ENCODE measurements at regions not wholly inside any gene's neighbourhood (a gene's known extent, or its start where the extent isn't known, plus 50 kb on each side); places are given as distances from the start of the nearest gene placed in this dataset.

- DNase-seq, result no peak
These were observed 198.2 kb upstream of the TMC3 start for GRCh38 chr15:81572190-81572589.

DNA sequence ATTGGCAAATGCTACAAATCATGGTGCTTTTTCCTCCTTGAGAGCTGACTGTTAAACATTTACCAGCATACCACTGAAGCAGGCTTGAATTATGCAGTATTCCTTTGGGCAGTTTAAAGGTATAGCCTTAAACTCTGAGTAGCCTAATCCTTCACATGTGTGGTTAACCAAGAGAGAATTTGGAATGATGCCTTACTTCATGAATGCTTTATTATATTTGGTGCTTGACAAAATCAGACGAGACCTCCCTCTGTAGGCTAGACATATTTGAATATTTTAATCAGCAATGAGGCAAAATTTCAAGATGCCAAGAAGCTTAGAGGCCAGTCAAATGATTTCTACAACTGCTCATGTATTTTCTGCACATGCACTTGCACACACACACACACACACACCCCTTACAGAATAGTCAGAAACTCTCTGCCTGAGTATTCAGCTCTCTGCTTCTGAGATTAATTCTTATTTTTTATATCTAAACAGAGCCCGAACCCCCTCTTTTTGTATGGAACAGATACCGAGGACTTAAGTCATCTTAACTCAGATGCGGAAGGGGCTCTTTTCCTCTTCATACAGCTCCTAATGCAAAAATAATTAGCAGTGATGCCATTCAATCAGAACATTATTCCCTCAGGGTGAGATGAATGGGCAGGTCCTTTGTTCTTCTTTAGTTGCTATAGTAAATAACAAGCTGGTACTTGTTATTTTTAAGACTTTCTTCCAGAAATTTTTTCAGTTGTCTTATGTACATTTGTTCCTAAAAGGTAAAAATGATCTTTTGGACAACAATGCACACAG, 195.5 kb upstream of the TMC3 start:
- no peak for DNase-seq

- DNase-seq, result no peak
These were observed 193.9 kb upstream of the TMC3 start for GRCh38 chr15:81567924-81568323.

- DNase-seq, result no peak
These were observed 189.0 kb upstream of the TMC3 start for GRCh38 chr15:81562986-81563385.

DNA sequence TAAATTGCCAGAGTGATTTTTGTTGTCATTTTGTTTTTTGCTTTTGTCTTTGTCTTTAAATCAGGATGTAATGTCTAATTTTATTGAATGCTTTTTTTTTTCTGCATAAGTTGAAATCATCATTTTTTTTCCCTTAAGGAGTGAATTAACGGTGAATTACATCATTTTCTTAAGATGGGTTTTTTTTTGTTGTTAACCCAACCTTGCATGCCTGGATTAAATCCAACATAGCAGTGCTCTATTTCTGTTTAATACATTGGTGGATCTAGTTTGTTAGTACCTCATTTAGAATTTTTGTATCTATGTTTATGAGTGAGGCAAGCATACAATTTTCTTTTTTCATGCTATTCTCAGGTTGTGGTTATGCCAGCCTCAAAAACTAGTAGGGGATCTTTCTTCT, 186.4 kb upstream of the TMC3 start:
- DNase-seq, result no peak

DNA sequence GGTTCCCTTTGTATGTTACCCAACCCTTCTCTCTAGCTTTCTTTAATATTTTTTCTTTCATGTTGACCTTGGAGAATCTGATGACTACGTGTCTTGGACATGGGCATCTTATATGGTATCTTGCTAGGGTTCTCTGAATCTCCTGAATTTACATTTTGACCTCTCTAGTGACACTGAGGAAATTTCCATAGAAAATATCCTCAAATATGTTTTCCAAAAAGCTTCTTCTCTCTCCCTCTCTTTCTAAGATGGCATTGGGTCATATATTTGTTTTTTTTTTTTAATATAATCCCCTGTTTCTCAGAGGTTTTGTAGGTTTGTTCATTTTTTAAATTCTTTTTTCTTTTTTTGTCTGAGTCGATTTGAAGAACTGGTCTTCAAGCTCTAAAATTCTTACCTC, 184.0 kb upstream of the TMC3 start:
- no peak for DNase-seq

GRCh38 chr15:81555346-81555745, 181.3 kb upstream of the TMC3 start:
- no peak for DNase-seq

DNA sequence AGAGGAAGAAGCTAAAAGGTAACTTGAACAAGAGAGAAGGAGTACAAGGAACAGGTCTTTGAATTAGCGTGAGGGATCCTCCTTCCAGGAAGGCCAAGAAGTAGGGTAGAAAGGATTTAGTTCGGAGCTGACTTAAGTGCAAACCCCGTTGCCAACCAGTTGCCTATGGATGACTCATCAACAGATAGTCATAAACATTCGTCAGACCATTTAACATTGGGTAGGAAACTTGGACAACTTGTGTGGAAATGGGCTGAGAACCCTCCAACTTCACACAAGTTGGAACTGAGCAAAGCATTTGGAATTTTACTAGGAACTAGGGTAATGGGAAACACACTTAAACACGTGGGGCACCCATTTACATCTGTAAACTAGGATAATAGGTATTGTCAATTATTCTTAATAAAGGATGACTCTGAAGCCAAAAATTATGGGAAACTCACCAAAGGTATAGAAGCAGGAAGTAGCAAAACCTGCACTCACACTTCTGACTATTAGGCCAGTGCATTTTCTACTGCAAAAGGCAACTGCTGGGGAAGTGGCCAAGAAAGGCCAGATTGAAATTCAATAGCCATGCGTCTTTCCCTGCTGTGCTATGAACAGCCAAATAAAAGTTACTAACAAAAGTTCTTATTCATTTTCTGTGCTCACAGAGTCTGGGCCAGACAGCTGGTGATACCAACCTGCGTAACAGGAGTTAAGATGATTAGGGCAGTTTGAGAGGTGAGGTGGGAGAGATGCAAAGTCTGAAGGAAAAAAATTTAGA, 174.5 kb upstream of the TMC3 start:
- DNase-seq, result no peak

GRCh38 chr15:81547521-81548132, 173.6 kb upstream of the TMC3 start:
- DNase-seq, result no peak

- DNase-seq, result no peak
These were observed 170.4 kb upstream of the TMC3 start for GRCh38 chr15:81544385-81544784.

DNA sequence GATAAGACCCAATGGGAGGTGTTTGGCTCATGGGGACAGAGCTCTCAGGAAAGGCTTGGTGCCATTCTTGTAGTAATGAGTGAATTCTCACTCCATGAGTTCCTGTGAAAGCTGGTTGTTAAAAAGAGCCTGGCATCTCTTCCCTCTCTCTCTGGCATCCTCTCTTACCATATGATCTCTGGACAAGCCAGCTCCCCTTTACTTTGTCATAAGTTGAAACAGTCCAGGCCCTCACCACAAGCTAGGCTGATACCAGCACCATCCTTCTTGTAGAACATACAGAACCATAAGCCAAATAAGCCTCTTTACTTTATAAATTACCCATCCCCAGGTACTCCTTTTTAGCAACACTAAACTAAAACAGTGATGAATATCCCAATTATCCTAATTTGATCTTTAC, 166.9 kb upstream of the TMC3 start:
- DNase-seq, result no peak

GRCh38 chr15:81536356-81536755, 162.3 kb upstream of the TMC3 start:
- no peak for DNase-seq

GRCh38 chr15:81534124-81534523, 160.1 kb upstream of the TMC3 start:
- DNase-seq, result no peak

DNA sequence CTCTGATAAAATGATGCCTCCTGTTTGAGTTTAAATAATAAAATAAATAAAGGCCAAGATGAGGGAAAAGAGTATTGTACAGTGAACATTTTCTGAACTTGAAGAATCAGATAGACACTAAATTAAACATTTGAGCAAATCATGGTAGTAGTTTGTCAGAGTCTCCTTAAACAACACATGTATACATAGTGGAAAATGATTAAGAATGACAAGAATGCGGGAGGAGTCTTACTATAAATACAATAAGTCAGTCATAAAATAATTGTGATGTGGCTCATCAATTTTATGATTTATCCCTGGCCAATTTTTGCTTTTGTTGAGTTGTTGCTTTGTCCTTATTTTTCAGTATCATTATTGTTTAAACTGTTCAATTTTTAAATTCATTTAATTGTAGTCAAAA, 158.0 kb upstream of the TMC3 start:
- DNase-seq, result no peak

- no peak for DNase-seq
These were observed 157.1 kb upstream of the TMC3 start for GRCh38 chr15:81531109-81531592.

DNA sequence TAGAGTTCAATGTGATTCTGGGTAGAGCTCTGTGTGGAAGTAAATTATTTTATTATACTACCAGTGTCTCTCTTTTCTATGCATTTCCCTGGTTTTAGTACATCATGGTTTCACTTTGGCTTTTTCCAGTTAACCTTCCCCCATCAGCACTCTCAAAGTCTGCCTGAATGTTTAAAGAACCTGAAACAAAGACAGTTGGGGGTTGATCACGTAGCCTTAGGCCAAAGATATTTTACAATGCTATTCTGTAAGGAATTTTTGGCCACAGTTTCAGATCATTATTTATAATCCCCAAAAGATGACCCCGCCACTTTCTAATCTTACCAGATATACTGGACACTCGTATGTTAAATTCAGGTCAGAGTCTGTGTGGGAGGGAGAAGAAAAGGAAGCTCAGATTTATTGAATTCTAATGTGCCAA, 156.3 kb upstream of the TMC3 start:
- no peak for DNase-seq

DNA sequence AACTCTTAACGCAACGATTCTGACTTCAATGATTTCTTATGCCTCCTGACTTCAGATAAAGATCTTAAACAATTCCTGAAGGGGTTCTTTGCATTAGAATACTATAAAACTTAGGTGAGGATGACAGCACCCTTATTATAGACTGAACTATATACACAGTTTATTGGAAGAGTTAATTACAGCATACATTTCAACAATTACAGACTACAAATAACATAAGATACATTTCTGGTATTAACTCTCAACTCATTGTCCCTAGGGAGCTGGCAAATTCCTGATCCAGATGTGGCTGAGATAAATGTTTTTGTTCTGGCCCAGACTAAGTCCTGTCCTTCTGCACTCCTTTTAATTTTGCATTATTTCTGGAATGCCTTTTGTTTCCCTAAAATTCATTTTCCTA, 155.5 kb upstream of the TMC3 start:
- no peak for DNase-seq

GRCh38 chr15:81526029-81526428, 152.0 kb upstream of the TMC3 start:
- DNase-seq, result no peak

- DNase-seq, result no peak
These were observed 150.5 kb upstream of the TMC3 start for GRCh38 chr15:81524496-81524895.

DNA sequence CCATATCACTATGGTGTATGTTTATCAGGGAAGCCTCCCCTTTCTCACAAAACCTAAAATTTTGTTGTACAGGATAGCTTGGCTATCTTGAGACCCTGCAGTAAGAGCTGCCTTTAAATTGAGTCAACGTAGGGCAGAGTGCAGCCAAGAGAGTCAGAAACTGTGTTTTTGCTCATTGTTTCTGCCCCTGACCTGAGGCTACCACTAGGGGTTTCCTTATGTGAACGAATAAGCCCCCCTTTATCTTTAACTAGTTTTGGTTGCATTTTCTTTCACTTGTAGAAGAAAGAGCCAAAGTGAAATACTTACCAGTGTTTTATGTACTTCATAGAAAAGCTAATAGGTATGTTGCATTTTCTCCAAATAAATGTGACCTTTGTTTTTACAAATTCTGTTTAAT, 149.9 kb upstream of the TMC3 start:
- no peak for DNase-seq

GRCh38 chr15:81520480-81520879, 146.5 kb upstream of the TMC3 start:
- no peak for DNase-seq

DNA sequence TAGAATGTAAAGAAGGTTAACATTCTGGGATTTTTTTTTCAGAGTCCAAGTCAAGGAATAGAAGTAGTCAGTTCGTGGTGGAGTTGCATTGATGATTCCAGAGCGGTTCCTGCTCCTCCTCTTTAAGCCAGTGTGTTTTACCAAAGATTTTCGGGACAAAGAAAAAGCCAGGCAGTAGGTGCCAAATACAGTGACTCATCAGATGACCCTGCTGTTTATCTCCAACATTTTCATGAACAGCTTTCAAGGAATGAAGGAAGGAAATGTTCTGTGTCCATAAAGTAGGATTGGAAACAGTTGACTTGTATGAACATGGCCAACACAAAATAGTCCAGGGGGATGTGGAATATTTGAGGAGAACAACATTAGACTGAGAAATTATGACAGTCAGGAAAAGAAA, 142.4 kb upstream of the TMC3 start:
- no peak for DNase-seq

DNA sequence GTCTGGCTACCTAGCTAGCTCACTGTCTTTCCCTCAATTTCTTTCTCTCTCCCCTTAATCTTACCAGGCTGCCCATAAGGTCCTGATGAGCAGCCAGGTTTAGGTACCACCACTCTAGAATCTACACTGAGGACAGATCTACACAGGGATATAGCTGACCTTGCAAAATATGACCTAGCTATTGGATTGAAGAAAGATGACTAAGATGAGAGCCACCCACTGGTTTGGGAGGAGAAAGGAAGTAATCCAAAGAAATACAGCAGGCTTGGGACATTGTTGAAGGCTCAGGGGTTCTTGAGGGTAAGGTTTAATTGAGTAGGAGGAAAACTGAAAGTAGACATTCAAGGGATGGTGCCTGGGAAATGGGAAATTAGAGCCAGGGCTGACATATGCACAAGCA, 142.0 kb upstream of the TMC3 start:
- no peak for DNase-seq

DNA sequence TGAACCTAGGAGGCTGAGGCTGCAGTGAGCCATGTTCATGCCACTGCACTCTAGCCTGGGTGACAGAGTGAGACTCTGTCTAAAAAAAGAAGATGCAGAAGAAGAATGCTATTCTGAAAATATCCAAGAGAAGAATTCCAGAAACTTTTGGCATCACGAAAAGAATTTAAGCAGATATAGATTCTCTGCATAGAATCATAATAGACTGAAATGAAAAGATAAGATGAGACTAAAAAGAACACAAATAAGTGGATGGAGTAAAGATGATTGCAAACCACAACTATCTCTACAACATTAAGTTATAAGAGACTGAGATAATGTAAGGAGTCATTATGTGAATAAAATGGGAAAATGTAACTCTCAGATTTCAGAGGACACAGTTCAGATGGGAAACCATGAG, 140.7 kb upstream of the TMC3 start:
- no peak for DNase-seq
